ENCODE measurements at regions not wholly inside any gene's neighbourhood (a gene's known extent, or its start where the extent isn't known, plus 50 kb on each side); places are given as distances from the start of the nearest gene placed in this dataset.

GRCh38 chr5:2696156-2696807 lies 55.2 kb downstream of the IRX2 start:
- TF ChIP-seq CTCF (IDR thresholded peaks at IDR 0.05; ENCODE audit: unreplicated experiment): no peak
- no TSS peak for BruUV-seq (replicated peaks)
- Mint-ChIP-seq H3K27me3 (ENCODE audit: insufficient read depth, unreplicated experiment) (no peaks in the 10 kb centered on the region), H3K4me3 (ENCODE audit: unreplicated experiment) (no peak overlapping the region), H3K27ac (ENCODE audit: low read depth, unreplicated experiment) (peak overlapping the region; percentile 84), H3K9me3 (ENCODE audit: unreplicated experiment) (no peaks in the 10 kb centered on the region), H3K4me1 (ENCODE audit: insufficient read depth, unreplicated experiment) (peaks cover 33% of the 10 kb centered on the region), H3K36me3 (ENCODE audit: insufficient read depth, unreplicated experiment) (peaks cover 11% of the 10 kb centered on the region)
- no peak for DNase-seq (ENCODE audit: unreplicated experiment)
- intact Hi-C loops (cut with micrococcal nuclease): no loop called here
- POLR2A ChIA-PET: interaction anchor here (0.7 to 2.6 kb wide), 7 partner anchors 11 to 65 kb away, joined by 3 to 19 read pairs (median 4); partner anchors contain the start of gene IRX2
- CTCF ChIA-PET: interaction anchor here (0.6 to 1.1 kb wide), 7 partner anchors 10 to 151 kb away, joined by 3 to 5 read pairs (median 3); no protein-coding TSS in a partner anchor

GRCh38 chr5:2695200-2695891 lies 56.1 kb downstream of the IRX2 start:
- Mint-ChIP-seq H3K27ac (ENCODE audit: low read depth, unreplicated experiment) (peak overlapping the region; percentile 84), H3K36me3 (ENCODE audit: insufficient read depth, unreplicated experiment) (peaks cover 11% of the 10 kb centered on the region), H3K4me3 (ENCODE audit: unreplicated experiment) (no peak overlapping the region), H3K4me1 (ENCODE audit: insufficient read depth, unreplicated experiment) (peaks cover 42% of the 10 kb centered on the region), H3K27me3 (ENCODE audit: insufficient read depth, unreplicated experiment) (no peaks in the 10 kb centered on the region), H3K9me3 (ENCODE audit: unreplicated experiment) (no peaks in the 10 kb centered on the region)
- CTCF ChIA-PET: interaction anchor here (0.6 to 1.1 kb wide), 8 partner anchors 9 to 593 kb away, joined by 3 to 7 read pairs (median 3); no protein-coding TSS in a partner anchor
- DNase-seq (ENCODE audit: unreplicated experiment): peak; percentile 93
- intact Hi-C loops (cut with micrococcal nuclease): no loop called here
- POLR2A ChIA-PET: interaction anchor here (0.7 to 2.6 kb wide), 7 partner anchors 10 to 64 kb away, joined by 3 to 19 read pairs (median 4); partner anchors contain the start of gene IRX2
- no peak for TF ChIP-seq CTCF (IDR thresholded peaks at IDR 0.05; ENCODE audit: unreplicated experiment)
- BruUV-seq (replicated peaks): no TSS peak

DNA sequence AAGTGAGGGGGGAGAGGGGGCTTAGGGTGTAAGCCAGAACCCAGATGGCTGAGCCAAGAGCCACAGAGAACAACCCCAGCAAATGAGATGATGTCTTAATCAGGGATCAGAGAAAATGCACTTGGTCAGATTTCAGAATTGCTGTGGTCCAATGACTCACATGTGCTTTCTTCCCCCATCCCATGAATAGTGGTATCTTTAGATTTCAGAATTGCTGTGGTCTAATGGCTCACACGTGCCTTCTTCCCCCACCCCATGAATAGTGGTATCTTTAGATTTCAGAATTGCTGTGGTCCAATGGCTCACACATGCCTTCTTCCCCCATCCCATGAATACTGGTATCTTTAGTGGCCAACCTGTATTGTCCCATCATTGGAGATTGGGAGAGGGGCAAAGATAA lies 59.9 kb downstream of the IRX2 start:
- ChIA-PET CTCF (no interaction called here), POLR2A (interaction anchor here (1.6 kb wide), 1 partner anchor 53 kb away, joined by 6 read pairs; no protein-coding TSS in a partner anchor)
- Mint-ChIP-seq H3K9me3 (ENCODE audit: unreplicated experiment) (no peaks in the 10 kb centered on the region), H3K4me1 (ENCODE audit: insufficient read depth, unreplicated experiment) (peaks cover 53% of the 10 kb centered on the region), H3K4me3 (ENCODE audit: unreplicated experiment) (no peak overlapping the region), H3K27ac (ENCODE audit: low read depth, unreplicated experiment) (peak overlapping the region; percentile 83), H3K36me3 (ENCODE audit: insufficient read depth, unreplicated experiment) (peaks cover 9% of the 10 kb centered on the region), H3K27me3 (ENCODE audit: insufficient read depth, unreplicated experiment) (no peaks in the 10 kb centered on the region)
- BruUV-seq (replicated peaks): no TSS peak
- no peak for DNase-seq (ENCODE audit: unreplicated experiment)
- no peak for TF ChIP-seq CTCF (IDR thresholded peaks at IDR 0.05; ENCODE audit: unreplicated experiment)
- intact Hi-C loops (cut with micrococcal nuclease): no loop called here

- H3K27ac Mint-ChIP-seq (ENCODE audit: low read depth, unreplicated experiment): peak overlapping the region; percentile 83
- peak; percentile 83 for DNase-seq (ENCODE audit: unreplicated experiment)
- no peak for TF ChIP-seq CTCF (IDR thresholded peaks at IDR 0.05; ENCODE audit: unreplicated experiment)
- no TSS peak for BruUV-seq (replicated peaks)
- intact Hi-C loops (cut with micrococcal nuclease): no loop called here
- H3K9me3 Mint-ChIP-seq (ENCODE audit: unreplicated experiment): no peaks in the 10 kb centered on the region
- H3K27me3 Mint-ChIP-seq (ENCODE audit: insufficient read depth, unreplicated experiment): no peaks in the 10 kb centered on the region
- H3K4me3 Mint-ChIP-seq (ENCODE audit: unreplicated experiment): peak overlapping the region; percentile 40
- peaks cover 14% of the 10 kb centered on the region for H3K36me3 Mint-ChIP-seq (ENCODE audit: insufficient read depth, unreplicated experiment)
- ChIA-PET POLR2A (interaction anchor here (0.8 to 2.4 kb wide), 7 partner anchors 18 to 62 kb away, joined by 3 to 16 read pairs (median 4); no protein-coding TSS in a partner anchor), CTCF (no interaction called here)
- peaks cover 56% of the 10 kb centered on the region for H3K4me1 Mint-ChIP-seq (ENCODE audit: insufficient read depth, unreplicated experiment)
Measured at GRCh38 chr5:2690293-2690692, 61.2 kb downstream of the IRX2 start.

All from MCF 10A (cell line).